ENCODE measurements at regions not wholly inside any gene's neighbourhood (a gene's known extent, or its start where the extent isn't known, plus 50 kb on each side); places are given as distances from the start of the nearest gene placed in this dataset.

GRCh38 chr19:31706131-31706530 lies 356.9 kb upstream of the TSHZ3 start:
- TF ChIP-seq EGR1 (IDR thresholded peaks at IDR 0.05), result no peak
- no peak for TF ChIP-seq MAX (IDR thresholded peaks at IDR 0.05)
- TF ChIP-seq CEBPB (IDR thresholded peaks at IDR 0.05), result no peak
- no peak for TF ChIP-seq REST (IDR thresholded peaks at IDR 0.05; ENCODE audit: low read depth)
- TF ChIP-seq FOXM1 (IDR thresholded peaks at IDR 0.05; ENCODE audit: borderline replicate concordance, low read depth), result no peak

Data from Ishikawa (cell line).